Loucy (cell line): ENCODE measurements at regions not wholly inside any gene's neighbourhood (a gene's known extent, or its start where the extent isn't known, plus 50 kb on each side); places are given as distances from the start of the nearest gene placed in this dataset.

Experiments
- H2AFZ ChIP-seq: fragments of 200-600 bp; sonication (generic); 2 replicates; pipeline ENCODE4 v1.6.0; 2016; ENCODE audit warnings: antibody characterized with exemption, mild to moderate bottlenecking, low read length, moderate library complexity
- H3F3A ChIP-seq: fragments of 200-600 bp; 2 replicates; pipeline ENCODE4 v1.6.0; 2016; ENCODE audit warnings: antibody characterized with exemption, low read depth, mild to moderate bottlenecking
- H3K27me3 ChIP-seq: fragments of 200-600 bp; sonication (generic); 2 replicates; pipeline ENCODE4 v1.6.1; 2014; ENCODE audit warnings: low read length, mild to moderate bottlenecking; ENCODE audit not compliant: insufficient read depth, poor library complexity, severe bottlenecking
- H3K36me3 ChIP-seq: fragments of 200-600 bp; sonication (generic); 2 replicates; pipeline ENCODE4 v1.6.1; 2016; ENCODE audit warnings: low read length; ENCODE audit not compliant: insufficient read depth
- H3K4me1 ChIP-seq: fragments of 200-600 bp; sonication (generic); 2 replicates; pipeline ENCODE4 v1.5.1; 2014; ENCODE audit warnings: low read length, mild to moderate bottlenecking; ENCODE audit not compliant: insufficient read depth, poor library complexity, severe bottlenecking
- H3K4me2 ChIP-seq: fragments of 200-600 bp; sonication (generic); 2 replicates; pipeline ENCODE4 v1.6.0; 2014; ENCODE audit warnings: antibody characterized with exemption, low read length, low read depth, mild to moderate bottlenecking; ENCODE audit not compliant: poor library complexity, severe bottlenecking
- H3K4me3 ChIP-seq: fragments of 200-600 bp; sonication (generic); 2 replicates; pipeline ENCODE4 v1.5.1; 2014; ENCODE audit warnings: low read length, mild to moderate bottlenecking, mixed read lengths; ENCODE audit not compliant: poor library complexity, severe bottlenecking
- H3K79me2 ChIP-seq: fragments of 200-600 bp; sonication (generic); 2 replicates; pipeline ENCODE4 v1.6.1; 2014; ENCODE audit warnings: low read length; ENCODE audit not compliant: insufficient read depth
- H3K9ac ChIP-seq: fragments of 200-600 bp; sonication (generic); 2 replicates; pipeline ENCODE4 v1.6.0; 2014; ENCODE audit warnings: mild to moderate bottlenecking, low read depth, low read length, moderate library complexity; ENCODE audit not compliant: poor library complexity, severe bottlenecking
- H3K9me2 ChIP-seq: fragments of 200-600 bp; sonication (generic); replicated peaks from 2 replicates; pipeline ENCODE4 v1.6.1; 2016; ENCODE audit warnings: low read depth, low read length, mixed read lengths
- H3K9me3 ChIP-seq: fragments of 200-600 bp; sonication (generic); 2 replicates; pipeline ENCODE4 v1.6.1; 2014; ENCODE audit warnings: mild to moderate bottlenecking, antibody characterized with exemption, low read length, low read depth; ENCODE audit not compliant: insufficient read depth
- H4K20me1 ChIP-seq: fragments of 200-600 bp; sonication (generic); 2 replicates; pipeline ENCODE4 v1.6.0; 2014; ENCODE audit warnings: antibody characterized with exemption, low read length, mild to moderate bottlenecking; ENCODE audit not compliant: insufficient read depth, poor library complexity, severe bottlenecking
- CTCF ChIP-seq: fragments of 200-600 bp; sonication (generic); conservative IDR thresholded peaks from 2 replicates; pipeline ENCODE4 v1.5.1; 2014; ENCODE audit warnings: mild to moderate bottlenecking, antibody characterized with exemption, low read length
- EZH2phosphoT487 ChIP-seq: fragments of 200-600 bp; IDR thresholded peaks from 2 replicates; pipeline ENCODE4 v1.6.1; 2018; ENCODE audit warnings: antibody characterized with exemption, mild to moderate bottlenecking, moderate library complexity, borderline replicate concordance

GRCh38 chr2:175317751-175318150 lies 136.2 kb upstream of the ATP5MC3 start:
- Histone ChIP-seq H3K27me3 (no peaks in the 10 kb centered on the region), H3K4me1 (peaks cover 39% of the 10 kb centered on the region), H3K9ac (no peak overlapping the region), H4K20me1 (no peaks in the 10 kb centered on the region), H3K4me2 (no peak overlapping the region), H3K36me3 (no peaks in the 10 kb centered on the region), H3K4me3 (no peak overlapping the region), H3K9me2 (no peaks in the 10 kb centered on the region), H3K9me3 (no peaks in the 10 kb centered on the region), H2AFZ (0 out of 2 replicates have a peak overlapping the region, but pooled peaks have one; percentile 20), H3K79me2 (no peaks in the 10 kb centered on the region), H3F3A (no peaks in the 10 kb centered on the region)
- TF ChIP-seq CTCF, result no peak
- no peak for TF ChIP-seq EZH2phosphoT487

GRCh38 chr2:175312137-175312536 lies 130.6 kb upstream of the ATP5MC3 start:
- no peaks in the 10 kb centered on the region for H4K20me1 ChIP-seq
- no peaks in the 10 kb centered on the region for H3K9me2 ChIP-seq
- no peaks in the 10 kb centered on the region for H3K79me2 ChIP-seq
- H3K9ac ChIP-seq, result no peak overlapping the region
- H3K4me2 ChIP-seq, result no peak overlapping the region
- no peak overlapping the region for H3K4me3 ChIP-seq
- peaks cover 35% of the 10 kb centered on the region for H3K4me1 ChIP-seq
- H3F3A ChIP-seq, result no peaks in the 10 kb centered on the region
- H3K27me3 ChIP-seq, result no peaks in the 10 kb centered on the region
- H3K9me3 ChIP-seq, result no peaks in the 10 kb centered on the region
- no peak overlapping the region for H2AFZ ChIP-seq
- H3K36me3 ChIP-seq, result no peaks in the 10 kb centered on the region
- TF ChIP-seq CTCF (no peak), EZH2phosphoT487 (no peak)

- Histone ChIP-seq H3K36me3 (no peaks in the 10 kb centered on the region), H3K4me3 (no peak overlapping the region), H3K4me2 (no peak overlapping the region), H3K79me2 (no peaks in the 10 kb centered on the region), H3K4me1 (peaks cover 35% of the 10 kb centered on the region), H3K27me3 (no peaks in the 10 kb centered on the region), H4K20me1 (no peaks in the 10 kb centered on the region), H3K9ac (no peak overlapping the region), H3K9me2 (no peaks in the 10 kb centered on the region), H3K9me3 (no peaks in the 10 kb centered on the region), H3F3A (no peaks in the 10 kb centered on the region), H2AFZ (peak overlapping the region; percentile 69)
- TF ChIP-seq EZH2phosphoT487 (no peak), CTCF (no peak)
These were observed 129.4 kb upstream of the ATP5MC3 start for GRCh38 chr2:175310813-175311504.
